ENCODE measurements at regions not wholly inside any gene's neighbourhood (a gene's known extent, or its start where the extent isn't known, plus 50 kb on each side); places are given as distances from the start of the nearest gene placed in this dataset.

GRCh38 chr22:34294986-34295385, 374.7 kb upstream of the LARGE1 start:
- CTCF ChIA-PET, result no interaction called here
- Mint-ChIP-seq H3K4me3 (no peak overlapping the region), H3K27ac (no peak overlapping the region), H3K36me3 (ENCODE audit: low read depth) (no peaks in the 10 kb centered on the region), H3K4me1 (no peaks in the 10 kb centered on the region), H3K27me3 (no peaks in the 10 kb centered on the region), H3K9me3 (no peaks in the 10 kb centered on the region)
- ATAC-seq (ENCODE audit: low read depth) (no peak), DNase-seq (no peak)
- intact Hi-C loops (cut with micrococcal nuclease), result no loop called here
- no peak for TF ChIP-seq CTCF (IDR thresholded peaks at IDR 0.05)
- POLR2A ChIA-PET, result no interaction called here

GRCh38 chr22:34296461-34296860, 376.2 kb upstream of the LARGE1 start:
- ChIA-PET POLR2A (no interaction called here), CTCF (no interaction called here)
- H3K4me1 Mint-ChIP-seq, result no peaks in the 10 kb centered on the region
- intact Hi-C loops (cut with micrococcal nuclease), result no loop called here
- no peak overlapping the region for H3K4me3 Mint-ChIP-seq
- TF ChIP-seq CTCF (IDR thresholded peaks at IDR 0.05), result no peak
- no peaks in the 10 kb centered on the region for H3K36me3 Mint-ChIP-seq (ENCODE audit: low read depth)
- H3K27me3 Mint-ChIP-seq, result no peaks in the 10 kb centered on the region
- ATAC-seq (ENCODE audit: low read depth), result no peak
- DNase-seq, result no peak
- H3K27ac Mint-ChIP-seq, result no peak overlapping the region
- H3K9me3 Mint-ChIP-seq, result no peaks in the 10 kb centered on the region

GRCh38 chr22:34297536-34298120, 377.4 kb upstream of the LARGE1 start:
- intact Hi-C loops (cut with micrococcal nuclease), result no loop called here
- no peaks in the 10 kb centered on the region for H3K27me3 Mint-ChIP-seq
- DNase-seq, result no peak
- ATAC-seq (ENCODE audit: low read depth), result no peak
- H3K27ac Mint-ChIP-seq, result no peak overlapping the region
- POLR2A ChIA-PET, result no interaction called here
- TF ChIP-seq CTCF (IDR thresholded peaks at IDR 0.05), result no peak
- CTCF ChIA-PET, result no interaction called here
- H3K36me3 Mint-ChIP-seq (ENCODE audit: low read depth), result no peaks in the 10 kb centered on the region
- H3K4me1 Mint-ChIP-seq, result no peaks in the 10 kb centered on the region
- H3K9me3 Mint-ChIP-seq, result no peaks in the 10 kb centered on the region
- no peak overlapping the region for H3K4me3 Mint-ChIP-seq

- Mint-ChIP-seq H3K4me3 (no peak overlapping the region), H3K36me3 (ENCODE audit: low read depth) (no peaks in the 10 kb centered on the region), H3K9me3 (no peaks in the 10 kb centered on the region), H3K27ac (no peak overlapping the region), H3K4me1 (no peaks in the 10 kb centered on the region), H3K27me3 (no peaks in the 10 kb centered on the region)
- ChIA-PET CTCF (no interaction called here), POLR2A (no interaction called here)
- ATAC-seq (ENCODE audit: low read depth) (no peak), DNase-seq (no peak)
- intact Hi-C loops (cut with micrococcal nuclease), result no loop called here
- no peak for TF ChIP-seq CTCF (IDR thresholded peaks at IDR 0.05)
Measured at GRCh38 chr22:34299496-34299895, 379.2 kb upstream of the LARGE1 start.

- Mint-ChIP-seq H3K27ac (no peak overlapping the region), H3K36me3 (ENCODE audit: low read depth) (no peaks in the 10 kb centered on the region), H3K4me3 (no peak overlapping the region), H3K9me3 (no peaks in the 10 kb centered on the region), H3K27me3 (no peaks in the 10 kb centered on the region), H3K4me1 (no peaks in the 10 kb centered on the region)
- no peak for ATAC-seq (ENCODE audit: low read depth)
- TF ChIP-seq CTCF (IDR thresholded peaks at IDR 0.05), result no peak
- no peak for DNase-seq
- CTCF ChIA-PET, result no interaction called here
- intact Hi-C loops (cut with micrococcal nuclease), result no loop called here
- POLR2A ChIA-PET, result no interaction called here
Measured at GRCh38 chr22:34301569-34301968, 381.3 kb upstream of the LARGE1 start.

Data from activated B cell treated with CpG ODN at 0.5 μM for 24 hours (primary cell).